K562 (cell line): ENCODE measurements at regions not wholly inside any gene's neighbourhood (a gene's known extent, or its start where the extent isn't known, plus 50 kb on each side); places are given as distances from the start of the nearest gene placed in this dataset.

ENCODE experiments used
- ATAC-seq: fragments of 200-7000 bp; cut with Tn5 transposase; 3 replicates; pipeline ENCODE4 v1.9.1; 2020; ENCODE audit warnings: moderate library complexity
- BruUV-seq: library from RNA; stranded (reverse); fragments of 400-500 nt; replicated peaks from 2 replicates; lab custom pipeline; 2021; lab: Mats Ljungman, UMichigan
- CTCF ChIA-PET: fragments of 300-600 bp; formaldehyde crosslinking; extraction: SDS; loops from one replicate; lab custom pipeline; 2021; ENCODE audit warnings: low intra/inter-chr PET ratio; lab: Yijun Ruan, JAX
- POLR2A ChIA-PET: fragments of 300-600, 350-650 bp; sonication (Branson Sonifier 250); formaldehyde crosslinking; extraction: SDS; loops from one replicate; lab custom pipeline; 2021; ENCODE audit warnings: antibody characterized with exemption, inconsistent platforms; lab: Yijun Ruan, JAX
- DNase-seq, 4 experiments: peaks; one replicate each; pipeline versions ENCODE4 v3.0.0 to v3.0.0-alpha.2; 2011 to 2018; ENCODE audit warnings: low spot score in 3 of 4, mixed read lengths in 3 of 4; ENCODE audit errors: extremely low read depth in 1 of 4
- FAIRE-seq: peaks from 2 replicates; lab custom pipeline; 2011; peaks lifted over from hg19 to GRCh38; lab: Jason Lieb, UNC
- H2AFZ ChIP-seq: 2 replicates; pipeline ENCODE4 v1.6.0; 2011; ENCODE audit warnings: low read depth, low read length, control low read depth, inconsistent platforms
- H3K27ac ChIP-seq: fragments of 200-600 bp; 3 replicates; pipeline ENCODE4 v1.8.0; 2011; ENCODE audit warnings: low read depth, mild to moderate bottlenecking, control low read depth, inconsistent platforms, low read length, moderate library complexity, mixed read lengths; ENCODE audit errors: extremely low read depth
- H3K27me3 ChIP-seq, 2 experiments: fragments of 300-600 bp in 1 of 2; 2 replicates in 1 of 2; 3 replicates in 1 of 2; pipeline versions ENCODE4 v1.6.0 to v1.8.0; 2011; ENCODE audit warnings: inconsistent platforms in 2 of 2, low read length in 2 of 2, mild to moderate bottlenecking in 1 of 2, mixed read lengths in 1 of 2, moderate library complexity in 1 of 2; ENCODE audit not compliant: control insufficient read depth in 2 of 2, insufficient read depth in 2 of 2
- H3K36me3 ChIP-seq: fragments of 300-600 bp; 3 replicates; pipeline ENCODE4 v1.8.0; 2011; ENCODE audit warnings: mild to moderate bottlenecking, low read length, inconsistent platforms; ENCODE audit not compliant: control insufficient read depth, insufficient read depth
- H3K4me1 ChIP-seq, 2 experiments: fragments of 200-600 bp in 1 of 2; replicated peaks in 1 of 2; 2 replicates in 1 of 2; 3 replicates in 1 of 2; pipeline versions ENCODE4 v1.5.1 to v1.8.0; 2011; ENCODE audit warnings: inconsistent platforms in 2 of 2, low read length in 2 of 2, mild to moderate bottlenecking in 1 of 2, mixed read lengths in 1 of 2, moderate library complexity in 1 of 2; ENCODE audit not compliant: control insufficient read depth in 2 of 2, insufficient read depth in 2 of 2
- H3K4me2 ChIP-seq: 2 replicates; pipeline ENCODE4 v1.6.1; 2011; ENCODE audit warnings: low read length, control low read depth, inconsistent platforms, mixed read lengths; ENCODE audit not compliant: insufficient read depth
- H3K4me3 ChIP-seq: fragments of 200-600 bp; sonication (generic), shearing (Covaris generic); 2 replicates; pipeline ENCODE4 v1.5.1; 2016; ENCODE audit warnings: control low read depth, inconsistent platforms
- H3K79me2 ChIP-seq: fragments of 200-600 bp; 3 replicates; pipeline ENCODE4 v1.8.0; 2011; ENCODE audit warnings: low read length, inconsistent platforms; ENCODE audit not compliant: control insufficient read depth, insufficient read depth
- H3K9ac ChIP-seq, 2 experiments: 2 replicates each; pipeline versions ENCODE4 v1.6.0 to v1.6.1; 2011; ENCODE audit warnings: low read depth in 2 of 2, low read length in 2 of 2, control low read depth in 1 of 2, inconsistent platforms in 1 of 2, mild to moderate bottlenecking in 1 of 2, mixed read lengths in 1 of 2; ENCODE audit not compliant: insufficient read depth in 1 of 2
- H3K9me1 ChIP-seq: one replicate; pipeline ENCODE4 v1.6.0; 2011; ENCODE audit warnings: inconsistent platforms, mild to moderate bottlenecking, low read length, moderate library complexity; ENCODE audit not compliant: control insufficient read depth, insufficient read depth
- H3K9me3 ChIP-seq: replicated peaks from 2 replicates; pipeline ENCODE4 v1.5.1; 2011; ENCODE audit warnings: low read depth, low read length, inconsistent platforms; ENCODE audit not compliant: control insufficient read depth, insufficient read depth
- H4K20me1 ChIP-seq: replicated peaks from 2 replicates; pipeline ENCODE4 v1.6.1; 2011; ENCODE audit warnings: low read length, inconsistent platforms, mixed read lengths; ENCODE audit not compliant: control insufficient read depth, insufficient read depth
- ELF4 ChIP-seq: fragments of 450-650 bp; formaldehyde crosslinking; IDR thresholded peaks from 2 replicates; pipeline ENCODE4 v1.4.0; 2022; ENCODE audit warnings: missing genetic modification characterization
- HBP1 ChIP-seq: fragments of 450-650 bp; formaldehyde crosslinking; IDR thresholded peaks from 2 replicates; pipeline ENCODE4 v1.4.0; 2022; ENCODE audit warnings: missing genetic modification characterization
- JUND ChIP-seq, 2 experiments: IDR thresholded peaks; 2 replicates in 1 of 2; 3 replicates in 1 of 2; pipeline ENCODE4 v1.6.1; 2011; ENCODE audit warnings: borderline replicate concordance in 2 of 2, low read depth in 2 of 2, low read length in 2 of 2, improper control_type of control experiment in 1 of 2, missing biosample characterization in 1 of 2, missing genetic modification characterization in 1 of 2, missing genetic modification reagents in 1 of 2
- KAT2B ChIP-seq: IDR thresholded peaks from one replicate; pipeline ENCODE4 v1.6.1; 2012; ENCODE audit warnings: low read depth, mild to moderate bottlenecking, control low read depth, inconsistent platforms, low read length, moderate library complexity
- MTA1 ChIP-seq: fragments of 450-650 bp; IDR thresholded peaks from 2 replicates; pipeline ENCODE4 v1.6.1; 2017; ENCODE audit warnings: borderline replicate concordance
- OTX1 ChIP-seq: fragments of 450-650 bp; formaldehyde crosslinking; IDR thresholded peaks from 2 replicates; pipeline ENCODE4 v1.4.0; 2022; ENCODE audit warnings: mild to moderate bottlenecking
- PTRF ChIP-seq: fragments of 450-650 bp; IDR thresholded peaks from 2 replicates; pipeline ENCODE4 v1.6.1; 2016; ENCODE audit warnings: mild to moderate bottlenecking, missing genetic modification characterization, missing compliant biosample characterization
- ZNF263 ChIP-seq: sonication (generic); formaldehyde crosslinking; IDR thresholded peaks from 2 replicates; pipeline ENCODE4 v1.8.0; 2022; ENCODE audit warnings: mild to moderate bottlenecking, missing genetic modification reagents, borderline replicate concordance
- ZNF512 ChIP-seq: IDR thresholded peaks from 2 replicates; pipeline ENCODE4 v1.6.1; 2016; ENCODE audit warnings: missing genetic modification characterization, missing compliant biosample characterization
- WGBS: fragments of 100-300 bp; shearing (Covaris generic); methylation state at CpG from one replicate; pipeline ENCODE4 v1.1.6; 2016; ENCODE audit warnings: low coverage, mixed read lengths; ENCODE audit not compliant: insufficient coverage; ENCODE audit errors: missing lambda C conversion rate; 5-methylcytosine and 5-hydroxymethylcytosine counted together
- in situ Hi-C: fragments of 300-500 bp; cut with MboI; formaldehyde crosslinking; loops from 4 replicates; pipeline ENCODE4 v1.15.0; 2018; ENCODE audit warnings: inconsistent platforms, mixed read lengths
- intact Hi-C: fragments of 100-400 bp; cut with micrococcal nuclease; formaldehyde crosslinking; loops from 2 replicates; pipeline ENCODE4 v1.14.2; 2022

- H3K9me3 ChIP-seq = no peaks in the 10 kb centered on the region
- ATAC-seq (no peak), DNase-seq (no peak), FAIRE-seq (no peak)
- H3K79me2 ChIP-seq = no peaks in the 10 kb centered on the region
- no peak overlapping the region for H3K9ac ChIP-seq
- H3K4me2 ChIP-seq = no peak overlapping the region
- H3K4me3 ChIP-seq = no peak overlapping the region
- POLR2A ChIA-PET = no interaction called here
- no TSS peak for BruUV-seq
- no peak overlapping the region for H3K27ac ChIP-seq
- 0% methylated on average over 2 of the region's 3 CpGs for WGBS
- peaks cover 6 to 50% of the 10 kb centered on the region in 2 experiments for H3K27me3 ChIP-seq
- H2AFZ ChIP-seq = no peak overlapping the region
- no peaks in the 10 kb centered on the region for H4K20me1 ChIP-seq
- in situ Hi-C loops (no loop called here), intact Hi-C loops (loop anchor here (5.0 kb wide), 1 partner anchor 139 kb away; no protein-coding TSS in a partner anchor)
- peaks cover 0 to 3% of the 10 kb centered on the region in 2 experiments; a peak in 1 of 5 replicates for H3K4me1 ChIP-seq
- no peaks in the 10 kb centered on the region for H3K9me1 ChIP-seq
- CTCF ChIA-PET = interaction anchor here (0.6 to 0.7 kb wide), 2 partner anchors 224 to 754 kb away, joined by 3 read pairs; no protein-coding TSS in a partner anchor
- TF ChIP-seq ELF4 (CRISPR knock-in tag) = peak; percentile 33; the same call in 1 of the 2 replicates
- TF ChIP-seq ZNF263 (CRISPR knock-in tag) = peak; percentile 70; the same call in 1 of the 2 replicates
- 0 out of 2 replicates have a peak, but pooled peaks have one; percentile 47 for TF ChIP-seq OTX1 (CRISPR knock-in tag)
- TF ChIP-seq PTRF (tag) = no peak
- no peak for TF ChIP-seq JUND (IDR thresholded peaks at IDR 0.05; ENCODE audit: borderline replicate concordance, low read depth, low read length)
- no peak for TF ChIP-seq JUND (tag; IDR thresholded peaks at IDR 0.05; ENCODE audit: borderline replicate concordance, low read depth, low read length)
- no peak for TF ChIP-seq KAT2B
- 0 out of 2 replicates have a peak, but pooled peaks have one; percentile 27 for TF ChIP-seq MTA1
- 0 out of 2 replicates have a peak, but pooled peaks have one; percentile 30 for TF ChIP-seq HBP1 (CRISPR knock-in tag)
- peak; percentile 86 for TF ChIP-seq ZNF512 (tag)
- no peaks in the 10 kb centered on the region for H3K36me3 ChIP-seq
These were observed 135.6 kb downstream of the FOXD1 start for GRCh38 chr5:73312872-73313510.
